ENCODE measurements at regions not wholly inside any gene's neighbourhood (a gene's known extent, or its start where the extent isn't known, plus 50 kb on each side); places are given as distances from the start of the nearest gene placed in this dataset.
"Not testable (repeated sequence)": the region's sequence is repeated elsewhere in the genome, so short reads cannot be mapped to it uniquely, and the experiment has no call there.

DNA sequence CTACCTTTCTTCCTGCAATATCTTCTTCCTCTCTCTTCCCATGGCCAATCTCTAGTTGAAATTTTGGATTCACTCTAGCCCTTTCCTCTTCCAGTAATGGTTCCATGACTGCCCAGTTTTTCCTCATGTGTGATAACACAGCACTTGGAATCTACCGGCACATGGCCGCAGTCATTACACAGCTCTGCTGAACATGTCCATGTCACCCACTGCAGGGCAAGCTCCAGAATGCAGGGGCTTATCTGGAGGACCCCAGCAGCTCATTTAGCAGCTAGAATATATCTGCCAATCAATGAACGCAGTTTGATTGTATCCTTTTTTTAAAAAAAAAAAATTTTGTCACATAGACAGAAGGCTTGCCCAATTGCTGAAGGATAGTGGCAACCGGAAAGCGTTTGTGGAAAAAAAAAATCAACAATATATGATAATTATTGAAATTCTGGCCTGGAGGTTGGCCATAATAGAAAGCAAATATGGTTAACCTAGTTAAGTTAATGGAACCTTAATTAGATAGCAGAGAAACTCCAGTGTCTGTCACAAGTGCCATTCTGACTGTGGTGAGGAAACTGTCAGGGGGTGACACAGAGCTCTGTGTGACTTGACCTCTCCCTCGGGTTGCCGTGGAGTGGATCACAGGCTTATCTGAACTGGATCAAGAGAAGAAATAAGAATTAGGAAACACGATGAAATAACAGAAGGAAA is 426.7 kb downstream of the LIG4 start:
- Histone ChIP-seq H3K27me3 (ENCODE audit: insufficient read depth, low read depth) (no peaks in the 10 kb centered on the region), H3K4me3 (IDR thresholded peaks at IDR 0.05; ENCODE audit: insufficient read depth, low read depth, low read length) (no peak overlapping the region), H3K36me3 (ENCODE audit: insufficient read depth) (no peaks in the 10 kb centered on the region), H3K79me2 (ENCODE audit: insufficient read depth, low read depth) (no peaks in the 10 kb centered on the region), H3K4me2 (no peak overlapping the region), H4K20me1 (ENCODE audit: insufficient read depth) (no peaks in the 10 kb centered on the region), H3K9ac (no peak overlapping the region), H2AFZ (ENCODE audit: low read depth) (no peak overlapping the region), H3K4me1 (ENCODE audit: low read depth, poor library complexity, severe bottlenecking) (no peaks in the 10 kb centered on the region), H3K27ac (no peak overlapping the region)
- TF ChIP-seq, protein P1, sequence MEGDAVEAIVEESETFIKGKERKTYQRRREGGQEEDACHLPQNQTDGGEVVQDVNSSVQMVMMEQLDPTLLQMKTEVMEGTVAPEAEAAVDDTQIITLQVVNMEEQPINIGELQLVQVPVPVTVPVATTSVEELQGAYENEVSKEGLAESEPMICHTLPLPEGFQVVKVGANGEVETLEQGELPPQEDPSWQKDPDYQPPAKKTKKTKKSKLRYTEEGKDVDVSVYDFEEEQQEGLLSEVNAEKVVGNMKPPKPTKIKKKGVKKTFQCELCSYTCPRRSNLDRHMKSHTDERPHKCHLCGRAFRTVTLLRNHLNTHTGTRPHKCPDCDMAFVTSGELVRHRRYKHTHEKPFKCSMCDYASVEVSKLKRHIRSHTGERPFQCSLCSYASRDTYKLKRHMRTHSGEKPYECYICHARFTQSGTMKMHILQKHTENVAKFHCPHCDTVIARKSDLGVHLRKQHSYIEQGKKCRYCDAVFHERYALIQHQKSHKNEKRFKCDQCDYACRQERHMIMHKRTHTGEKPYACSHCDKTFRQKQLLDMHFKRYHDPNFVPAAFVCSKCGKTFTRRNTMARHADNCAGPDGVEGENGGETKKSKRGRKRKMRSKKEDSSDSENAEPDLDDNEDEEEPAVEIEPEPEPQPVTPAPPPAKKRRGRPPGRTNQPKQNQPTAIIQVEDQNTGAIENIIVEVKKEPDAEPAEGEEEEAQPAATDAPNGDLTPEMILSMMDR (conservative IDR thresholded peaks at IDR 0.05; ENCODE audit: low read depth, low read length): no peak

DNA sequence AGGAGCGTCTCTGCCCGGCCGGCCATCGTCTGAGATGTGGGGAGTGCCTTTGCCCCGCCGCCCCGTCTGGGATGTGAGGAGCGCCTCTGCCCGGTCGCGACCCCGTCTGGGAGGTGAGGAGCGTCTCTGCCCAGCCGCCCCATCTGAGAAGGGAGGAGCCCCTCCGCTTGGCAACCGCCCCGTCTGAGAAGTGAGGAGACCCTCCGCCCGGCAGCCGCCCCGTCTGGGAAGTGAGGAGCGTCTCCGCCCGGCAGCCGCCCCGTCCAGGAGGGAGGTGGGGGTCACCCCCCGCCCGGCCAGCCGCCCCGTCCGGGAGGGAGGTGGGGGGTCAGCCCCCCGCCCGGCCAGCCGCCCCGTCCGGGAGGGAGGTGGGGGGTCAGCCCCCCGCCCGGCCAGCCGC is 432.7 kb downstream of the LIG4 start:
- not testable (repeated sequence) for H3K27me3 ChIP-seq (ENCODE audit: insufficient read depth, low read depth); H3K4me2 ChIP-seq; H3K4me1 ChIP-seq (ENCODE audit: low read depth, poor library complexity, severe bottlenecking); H3K9ac ChIP-seq; H2AFZ ChIP-seq (ENCODE audit: low read depth); H3K36me3 ChIP-seq (ENCODE audit: insufficient read depth); H4K20me1 ChIP-seq (ENCODE audit: insufficient read depth); H3K4me3 ChIP-seq (IDR thresholded peaks at IDR 0.05; ENCODE audit: insufficient read depth, low read depth, low read length); H3K27ac ChIP-seq; H3K79me2 ChIP-seq (ENCODE audit: insufficient read depth, low read depth)

DNA sequence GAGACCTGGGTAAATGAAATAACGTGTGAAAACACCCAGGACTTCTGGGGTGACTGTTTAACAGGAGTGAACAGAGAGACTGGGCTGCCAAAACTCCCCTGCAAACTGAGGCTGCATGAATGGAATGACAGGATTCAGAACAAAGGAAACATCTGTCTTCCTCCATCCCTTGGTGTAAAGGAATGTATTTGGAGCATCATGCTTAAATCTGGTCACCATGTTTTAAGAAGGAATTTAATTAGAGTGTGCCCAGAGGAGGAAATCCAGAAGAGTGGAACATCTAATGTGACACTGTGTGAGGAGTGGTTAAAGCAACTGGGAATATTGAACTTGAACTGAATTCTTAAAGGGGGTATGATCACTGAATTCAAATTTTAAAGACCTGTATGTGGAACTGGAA is 437.2 kb downstream of the LIG4 start:
- Histone ChIP-seq H3K79me2 (ENCODE audit: insufficient read depth, low read depth) (no peaks in the 10 kb centered on the region), H4K20me1 (ENCODE audit: insufficient read depth) (no peaks in the 10 kb centered on the region), H3K36me3 (ENCODE audit: insufficient read depth) (no peaks in the 10 kb centered on the region), H3K9ac (no peak overlapping the region), H3K4me2 (no peak overlapping the region), H3K27me3 (ENCODE audit: insufficient read depth, low read depth) (no peaks in the 10 kb centered on the region), H3K27ac (no peak overlapping the region), H2AFZ (ENCODE audit: low read depth) (no peak overlapping the region), H3K4me3 (IDR thresholded peaks at IDR 0.05; ENCODE audit: insufficient read depth, low read depth, low read length) (no peak overlapping the region), H3K4me1 (ENCODE audit: low read depth, poor library complexity, severe bottlenecking) (no peaks in the 10 kb centered on the region)
- TF ChIP-seq, protein P1 (conservative IDR thresholded peaks at IDR 0.05; ENCODE audit: low read depth, low read length): no peak

DNA sequence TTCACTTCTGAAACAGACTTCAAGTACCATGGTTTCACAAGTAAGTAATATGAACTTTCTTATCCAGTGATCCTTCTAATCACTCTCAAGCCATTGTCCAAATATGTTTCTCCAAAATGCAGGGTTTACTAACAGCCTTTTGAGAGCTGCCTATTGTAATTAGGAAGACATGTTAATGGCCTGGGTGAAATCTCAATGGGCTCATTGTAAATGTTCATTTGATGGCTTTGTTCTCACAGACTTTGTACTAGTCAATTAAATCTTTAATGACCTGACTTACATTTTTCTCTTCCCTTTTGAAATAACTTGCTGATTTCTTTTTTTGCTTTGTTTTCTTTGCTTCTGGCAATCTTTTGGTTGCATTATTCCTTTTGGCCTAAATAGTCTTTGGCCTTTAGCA is 444.8 kb downstream of the LIG4 start:
- H4K20me1 ChIP-seq (ENCODE audit: insufficient read depth): no peaks in the 10 kb centered on the region
- no peak overlapping the region for H3K4me2 ChIP-seq
- no peaks in the 10 kb centered on the region for H3K36me3 ChIP-seq (ENCODE audit: insufficient read depth)
- no peaks in the 10 kb centered on the region for H3K4me1 ChIP-seq (ENCODE audit: low read depth, poor library complexity, severe bottlenecking)
- H2AFZ ChIP-seq (ENCODE audit: low read depth): no peak overlapping the region
- no peak overlapping the region for H3K27ac ChIP-seq
- no peaks in the 10 kb centered on the region for H3K27me3 ChIP-seq (ENCODE audit: insufficient read depth, low read depth)
- H3K9ac ChIP-seq: no peak overlapping the region
- TF ChIP-seq, protein P1 (conservative IDR thresholded peaks at IDR 0.05; ENCODE audit: low read depth, low read length): no peak
- no peaks in the 10 kb centered on the region for H3K79me2 ChIP-seq (ENCODE audit: insufficient read depth, low read depth)
- no peak overlapping the region for H3K4me3 ChIP-seq (IDR thresholded peaks at IDR 0.05; ENCODE audit: insufficient read depth, low read depth, low read length)

DNA sequence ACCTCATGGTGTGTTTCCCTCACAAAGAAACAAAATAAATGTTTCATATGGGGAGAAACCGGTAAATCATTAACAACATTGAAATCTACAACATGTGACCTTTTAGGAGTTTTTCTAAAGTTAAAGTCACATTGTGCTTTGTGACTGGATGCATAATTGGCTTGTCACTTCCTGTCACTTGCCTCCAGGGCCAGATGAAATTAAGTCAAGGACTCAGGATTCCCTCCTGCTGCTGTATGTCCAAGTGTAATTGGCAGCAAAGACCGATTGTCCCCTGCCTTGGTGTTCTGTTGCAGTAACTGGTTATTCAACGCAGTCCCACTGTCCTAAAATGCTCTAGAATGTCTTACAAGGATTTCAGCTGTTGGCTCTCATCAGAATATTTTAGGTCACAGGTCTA is 448.2 kb downstream of the LIG4 start:
- Histone ChIP-seq H2AFZ (ENCODE audit: low read depth) (no peak overlapping the region), H3K27me3 (ENCODE audit: insufficient read depth, low read depth) (no peaks in the 10 kb centered on the region), H3K4me2 (no peak overlapping the region), H3K4me1 (ENCODE audit: low read depth, poor library complexity, severe bottlenecking) (no peaks in the 10 kb centered on the region), H3K36me3 (ENCODE audit: insufficient read depth) (no peaks in the 10 kb centered on the region), H3K79me2 (ENCODE audit: insufficient read depth, low read depth) (no peaks in the 10 kb centered on the region), H3K9ac (no peak overlapping the region), H4K20me1 (ENCODE audit: insufficient read depth) (no peaks in the 10 kb centered on the region), H3K27ac (no peak overlapping the region), H3K4me3 (IDR thresholded peaks at IDR 0.05; ENCODE audit: insufficient read depth, low read depth, low read length) (no peak overlapping the region)
- TF ChIP-seq, protein P1 (conservative IDR thresholded peaks at IDR 0.05; ENCODE audit: low read depth, low read length): no peak

Measured in KMS-11 (cell line).